ENCODE measurements at regions not wholly inside any gene's neighbourhood (a gene's known extent, or its start where the extent isn't known, plus 50 kb on each side); places are given as distances from the start of the nearest gene placed in this dataset.

DNA sequence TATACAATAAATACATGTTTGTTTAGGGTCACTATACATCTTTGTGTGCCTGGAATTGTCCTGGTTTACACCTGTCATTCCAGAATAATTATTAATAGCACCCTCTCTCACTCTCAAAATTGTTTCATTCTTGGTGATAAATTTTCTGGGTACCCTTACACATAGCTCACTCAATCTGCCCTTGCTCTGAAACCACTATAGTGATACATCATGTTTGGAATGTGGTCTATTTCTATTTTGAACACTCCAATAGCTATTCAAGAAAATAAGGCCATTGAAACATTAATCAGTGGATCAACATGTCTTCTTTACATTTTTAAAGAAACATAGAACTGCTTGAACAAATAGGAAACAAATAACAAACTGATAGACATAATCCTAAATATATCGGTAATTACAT, 158.7 kb downstream of the ARRDC3 start:
- Histone ChIP-seq H2AFZ (ENCODE audit: low read length) (no peak overlapping the region), H3K9me2 (ENCODE audit: insufficient read depth, low read length) (no peaks in the 10 kb centered on the region), H3K79me2 (ENCODE audit: insufficient read depth, low read depth, low read length) (no peaks in the 10 kb centered on the region), H3K27ac (ENCODE audit: low read depth, low read length, poor library complexity, severe bottlenecking) (no peak overlapping the region), H3K4me2 (ENCODE audit: low read length) (no peak overlapping the region), H4K20me1 (ENCODE audit: insufficient read depth, low read length) (no peaks in the 10 kb centered on the region), H3K4me1 (ENCODE audit: insufficient read depth, low read length, poor library complexity, severe bottlenecking) (no peaks in the 10 kb centered on the region), H3K9me3 (ENCODE audit: low read length) (peaks cover 9% of the 10 kb centered on the region; the same call in 1 of the 2 replicates), H3K4me3 (ENCODE audit: low read depth, low read length, poor library complexity, severe bottlenecking) (no peak overlapping the region), H3K36me3 (ENCODE audit: insufficient read depth, low read length) (no peaks in the 10 kb centered on the region)
- ChIA-PET CTCF (ENCODE audit: unreplicated experiment) (no interaction called here), POLR2A (interaction anchor here (0.9 to 1.1 kb wide), 2 partner anchors 107 to 146 kb away, joined by 4 to 8 read pairs; no protein-coding TSS in a partner anchor)
- no peak for TF ChIP-seq EZH2phosphoT487 (IDR thresholded peaks at IDR 0.05; ENCODE audit: borderline replicate concordance, low read depth, low read length)
- TF ChIP-seq, protein P1, sequence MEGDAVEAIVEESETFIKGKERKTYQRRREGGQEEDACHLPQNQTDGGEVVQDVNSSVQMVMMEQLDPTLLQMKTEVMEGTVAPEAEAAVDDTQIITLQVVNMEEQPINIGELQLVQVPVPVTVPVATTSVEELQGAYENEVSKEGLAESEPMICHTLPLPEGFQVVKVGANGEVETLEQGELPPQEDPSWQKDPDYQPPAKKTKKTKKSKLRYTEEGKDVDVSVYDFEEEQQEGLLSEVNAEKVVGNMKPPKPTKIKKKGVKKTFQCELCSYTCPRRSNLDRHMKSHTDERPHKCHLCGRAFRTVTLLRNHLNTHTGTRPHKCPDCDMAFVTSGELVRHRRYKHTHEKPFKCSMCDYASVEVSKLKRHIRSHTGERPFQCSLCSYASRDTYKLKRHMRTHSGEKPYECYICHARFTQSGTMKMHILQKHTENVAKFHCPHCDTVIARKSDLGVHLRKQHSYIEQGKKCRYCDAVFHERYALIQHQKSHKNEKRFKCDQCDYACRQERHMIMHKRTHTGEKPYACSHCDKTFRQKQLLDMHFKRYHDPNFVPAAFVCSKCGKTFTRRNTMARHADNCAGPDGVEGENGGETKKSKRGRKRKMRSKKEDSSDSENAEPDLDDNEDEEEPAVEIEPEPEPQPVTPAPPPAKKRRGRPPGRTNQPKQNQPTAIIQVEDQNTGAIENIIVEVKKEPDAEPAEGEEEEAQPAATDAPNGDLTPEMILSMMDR (conservative IDR thresholded peaks at IDR 0.05; ENCODE audit: low read length) = no peak
- intact Hi-C loops (cut with micrococcal nuclease; ENCODE audit: unreplicated experiment) = no loop called here
- BruUV-seq (replicated peaks) = no TSS peak
- no peak for DNase-seq (ENCODE audit: low spot score)

DNA sequence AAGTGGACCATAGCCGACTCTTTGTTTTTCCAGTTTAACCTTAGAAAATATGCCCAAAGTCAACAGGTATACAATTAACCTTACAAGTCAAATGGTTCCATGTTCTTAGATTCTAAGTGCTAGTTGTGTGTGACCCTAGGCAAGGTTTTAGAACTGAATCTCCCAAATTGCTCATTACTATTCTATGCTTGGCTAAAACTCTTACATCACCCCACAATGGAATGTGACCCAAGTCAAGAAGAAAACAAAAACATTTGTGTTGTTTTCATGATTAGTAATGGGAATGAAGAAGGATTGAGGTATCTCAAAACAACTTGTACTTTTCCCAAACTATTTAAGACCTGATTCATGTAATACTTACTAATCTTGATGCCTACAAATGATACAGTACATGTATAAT, 159.2 kb downstream of the ARRDC3 start:
- H3K9me2 ChIP-seq (ENCODE audit: insufficient read depth, low read length) = no peaks in the 10 kb centered on the region
- peaks cover 3% of the 10 kb centered on the region; the same call in 1 of the 2 replicates for H3K9me3 ChIP-seq (ENCODE audit: low read length)
- H3K4me2 ChIP-seq (ENCODE audit: low read length) = no peak overlapping the region
- no peak for TF ChIP-seq EZH2phosphoT487 (IDR thresholded peaks at IDR 0.05; ENCODE audit: borderline replicate concordance, low read depth, low read length)
- TF ChIP-seq, protein P1 (conservative IDR thresholded peaks at IDR 0.05; ENCODE audit: low read length) = no peak
- H3K27ac ChIP-seq (ENCODE audit: low read depth, low read length, poor library complexity, severe bottlenecking) = no peak overlapping the region
- POLR2A ChIA-PET = interaction anchor here (0.7 to 1.1 kb wide), 3 partner anchors 108 to 147 kb away, joined by 4 to 8 read pairs (median 6); no protein-coding TSS in a partner anchor
- BruUV-seq (replicated peaks) = no TSS peak
- DNase-seq (ENCODE audit: low spot score) = no peak
- no peaks in the 10 kb centered on the region for H3K79me2 ChIP-seq (ENCODE audit: insufficient read depth, low read depth, low read length)
- H4K20me1 ChIP-seq (ENCODE audit: insufficient read depth, low read length) = no peaks in the 10 kb centered on the region
- H3K4me1 ChIP-seq (ENCODE audit: insufficient read depth, low read length, poor library complexity, severe bottlenecking) = no peaks in the 10 kb centered on the region
- intact Hi-C loops (cut with micrococcal nuclease; ENCODE audit: unreplicated experiment) = no loop called here
- CTCF ChIA-PET (ENCODE audit: unreplicated experiment) = no interaction called here
- H2AFZ ChIP-seq (ENCODE audit: low read length) = no peak overlapping the region
- no peaks in the 10 kb centered on the region for H3K36me3 ChIP-seq (ENCODE audit: insufficient read depth, low read length)
- no peak overlapping the region for H3K4me3 ChIP-seq (ENCODE audit: low read depth, low read length, poor library complexity, severe bottlenecking)

DNA sequence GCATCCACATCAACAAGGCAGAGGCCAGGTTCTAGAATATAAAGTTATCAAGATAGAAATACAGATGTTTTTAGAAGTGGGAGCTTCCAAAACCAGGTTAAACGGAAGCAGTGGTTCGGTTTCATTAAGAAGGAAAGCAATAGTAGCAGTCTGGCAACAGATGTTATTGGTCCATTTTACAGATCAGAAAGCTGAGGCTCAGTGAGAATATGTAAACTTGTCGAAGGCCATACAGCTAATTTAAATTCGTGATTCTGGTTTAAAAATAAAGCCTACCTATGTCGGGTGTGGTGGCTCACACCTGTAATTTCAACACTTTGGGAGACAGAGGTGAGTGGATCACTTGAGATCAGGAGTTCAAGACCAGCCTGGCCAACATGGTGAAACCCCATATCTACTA, 160.6 kb downstream of the ARRDC3 start:
- H3K9me2 ChIP-seq (ENCODE audit: insufficient read depth, low read length) = no peaks in the 10 kb centered on the region
- no peak for DNase-seq (ENCODE audit: low spot score)
- no peak overlapping the region for H3K4me2 ChIP-seq (ENCODE audit: low read length)
- H4K20me1 ChIP-seq (ENCODE audit: insufficient read depth, low read length) = no peaks in the 10 kb centered on the region
- BruUV-seq (replicated peaks) = no TSS peak
- H3K4me1 ChIP-seq (ENCODE audit: insufficient read depth, low read length, poor library complexity, severe bottlenecking) = no peaks in the 10 kb centered on the region
- H3K9me3 ChIP-seq (ENCODE audit: low read length) = no peaks in the 10 kb centered on the region
- no peak overlapping the region for H2AFZ ChIP-seq (ENCODE audit: low read length)
- H3K27ac ChIP-seq (ENCODE audit: low read depth, low read length, poor library complexity, severe bottlenecking) = no peak overlapping the region
- ChIA-PET POLR2A (interaction anchor here (0.7 to 0.8 kb wide), 2 partner anchors 164 to 376 kb away, joined by 3 read pairs; no protein-coding TSS in a partner anchor), CTCF (ENCODE audit: unreplicated experiment) (no interaction called here)
- H3K79me2 ChIP-seq (ENCODE audit: insufficient read depth, low read depth, low read length) = no peaks in the 10 kb centered on the region
- intact Hi-C loops (cut with micrococcal nuclease; ENCODE audit: unreplicated experiment) = no loop called here
- TF ChIP-seq, protein P1 (conservative IDR thresholded peaks at IDR 0.05; ENCODE audit: low read length) = no peak
- no peak for TF ChIP-seq EZH2phosphoT487 (IDR thresholded peaks at IDR 0.05; ENCODE audit: borderline replicate concordance, low read depth, low read length)
- H3K4me3 ChIP-seq (ENCODE audit: low read depth, low read length, poor library complexity, severe bottlenecking) = no peak overlapping the region
- no peaks in the 10 kb centered on the region for H3K36me3 ChIP-seq (ENCODE audit: insufficient read depth, low read length)

Data from OCI-LY7 (cell line).